NCI-H446 treated with DMSO at 0.1 percent for 48 hours (cell line): ENCODE measurements at regions not wholly inside any gene's neighbourhood (a gene's known extent, or its start where the extent isn't known, plus 50 kb on each side); places are given as distances from the start of the nearest gene placed in this dataset.
"Not testable (repeated sequence)": the region's sequence is repeated elsewhere in the genome, so short reads cannot be mapped to it uniquely, and the experiment has no call there.

Experiments used
- DNase-seq: peaks from one replicate; lab custom pipeline; 2025; lab: John Stamatoyannopoulos, UW

DNA sequence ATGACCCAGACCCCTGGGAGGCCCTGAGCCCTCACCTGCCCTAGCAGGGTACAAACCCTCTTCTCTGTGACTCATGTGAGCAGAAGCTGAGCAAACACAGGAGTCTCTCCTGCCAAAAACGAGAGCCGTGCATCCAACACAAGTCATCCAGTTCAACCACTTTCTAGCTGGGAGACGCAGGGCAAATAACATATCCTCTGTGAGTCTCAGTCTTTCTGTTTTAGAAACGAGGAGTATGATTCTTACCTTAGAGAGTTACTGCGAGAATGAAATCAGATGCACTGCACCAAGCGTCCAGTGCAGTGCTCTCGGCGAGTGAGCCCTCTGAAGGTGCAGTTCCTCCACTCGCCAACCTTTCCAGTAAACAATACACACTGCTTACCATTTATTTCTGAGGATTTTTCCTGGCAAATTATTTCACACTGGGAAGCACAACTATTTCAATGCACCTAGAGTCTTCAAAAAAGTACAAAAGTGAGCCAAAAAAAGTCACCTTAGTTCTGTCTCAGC, 331.8 kb upstream of the MYT1L start:
- DNase-seq = no peak

DNA sequence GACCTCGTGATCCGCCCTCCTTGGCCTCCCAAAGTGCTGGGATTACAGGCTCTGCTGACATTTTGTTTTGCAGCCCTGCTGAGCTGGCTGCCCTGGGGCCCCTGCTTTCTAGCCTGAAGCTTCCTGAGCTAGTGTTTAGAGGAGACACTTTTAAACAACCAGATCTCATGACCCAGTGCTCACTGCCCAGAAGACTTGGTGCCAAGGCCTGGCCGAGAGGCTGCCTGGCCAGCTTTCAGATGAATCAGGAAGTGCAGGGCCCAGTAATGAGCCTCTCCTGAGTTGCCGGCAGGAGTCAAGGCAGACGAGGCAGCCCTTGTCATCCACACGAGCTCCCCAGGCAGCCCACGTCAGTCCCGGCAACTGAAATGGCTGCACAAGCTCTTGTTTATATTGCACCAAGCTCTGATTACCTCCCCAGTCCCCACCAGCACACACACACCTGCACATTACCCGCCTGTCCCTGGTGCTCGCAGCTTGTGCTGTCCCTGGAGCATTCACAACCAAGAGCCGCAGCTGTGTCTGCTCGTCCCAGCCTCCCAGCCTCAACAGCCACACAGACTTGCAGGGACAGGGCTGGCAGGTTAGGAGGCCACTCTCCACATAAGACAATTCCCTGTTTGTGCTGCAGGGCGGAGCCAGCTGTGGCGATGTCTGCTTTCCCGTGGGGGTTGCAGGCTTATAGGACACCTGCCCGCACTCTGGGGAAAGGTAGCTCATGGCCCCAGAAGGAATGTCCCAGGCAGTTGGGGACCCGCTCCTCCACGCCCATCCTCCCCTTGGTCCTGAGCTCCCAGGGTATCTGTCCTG, 331.2 kb upstream of the MYT1L start:
- no peak for DNase-seq

DNA sequence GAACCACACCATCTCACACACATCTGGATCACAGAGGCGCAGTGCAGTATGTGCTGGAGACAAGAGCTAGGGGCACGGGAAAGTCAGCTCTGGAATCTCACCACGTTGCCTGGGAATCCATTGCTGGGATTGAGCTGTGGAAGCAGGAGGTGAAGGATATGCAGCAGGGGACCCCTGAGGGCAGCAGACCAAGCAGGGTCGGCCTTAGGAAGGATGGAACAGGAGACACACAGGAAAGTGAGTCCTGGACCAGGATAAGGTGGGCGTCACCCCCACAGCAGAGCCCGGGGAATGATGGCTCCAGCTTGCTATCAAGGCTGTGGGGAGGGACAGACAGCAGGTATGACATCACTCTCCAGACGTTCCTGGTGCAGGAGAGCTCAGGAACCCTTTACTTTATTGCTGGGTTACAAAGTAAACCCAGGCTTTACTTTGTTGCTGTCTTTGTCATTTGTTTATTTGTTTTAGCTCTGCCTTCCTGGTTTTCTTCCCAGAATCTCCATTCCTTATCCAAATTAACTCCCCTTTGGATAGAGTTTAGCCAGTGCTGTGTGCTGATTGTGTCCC, 329.8 kb upstream of the MYT1L start:
- no peak for DNase-seq

DNA sequence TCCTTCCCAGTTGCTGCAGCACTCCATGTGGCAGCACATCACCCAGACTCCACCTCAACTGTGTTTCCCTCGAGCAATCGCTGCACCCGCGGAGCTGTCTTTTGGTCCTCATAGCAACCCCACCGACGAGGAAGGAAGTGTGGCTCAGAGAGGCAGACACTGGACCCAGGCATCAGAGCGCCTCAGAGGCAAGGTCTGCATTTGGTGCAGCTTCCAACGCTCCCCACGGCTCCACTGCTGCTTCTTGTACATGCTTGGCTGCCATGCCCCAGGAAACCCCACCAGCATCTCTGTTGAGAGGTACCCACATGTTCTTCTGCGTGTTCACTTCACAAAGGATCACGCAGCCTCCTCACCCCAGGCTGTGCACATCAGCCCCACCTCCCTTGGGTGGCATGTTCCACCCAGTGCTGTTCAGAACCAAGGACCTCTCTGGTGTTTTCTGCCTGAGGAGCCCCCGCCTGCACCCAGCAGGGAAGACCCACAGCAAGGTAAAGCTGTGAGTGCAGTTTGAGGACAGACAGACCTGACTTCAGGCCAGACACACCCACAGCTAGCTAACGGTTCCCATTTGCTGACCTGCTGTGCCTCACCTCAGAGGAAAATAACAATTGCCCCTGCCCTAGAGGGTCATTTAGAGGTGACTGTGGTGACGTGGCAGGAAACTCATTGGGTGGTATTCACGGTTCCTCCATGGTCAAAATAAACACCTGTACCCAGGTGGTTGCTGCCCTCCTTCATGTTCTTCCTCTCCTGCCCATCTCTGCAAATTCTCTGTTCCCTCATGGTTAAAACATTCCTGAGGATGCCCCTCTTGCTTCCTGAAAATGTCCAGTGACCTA, 326.3 kb upstream of the MYT1L start:
- no peak for DNase-seq

DNA sequence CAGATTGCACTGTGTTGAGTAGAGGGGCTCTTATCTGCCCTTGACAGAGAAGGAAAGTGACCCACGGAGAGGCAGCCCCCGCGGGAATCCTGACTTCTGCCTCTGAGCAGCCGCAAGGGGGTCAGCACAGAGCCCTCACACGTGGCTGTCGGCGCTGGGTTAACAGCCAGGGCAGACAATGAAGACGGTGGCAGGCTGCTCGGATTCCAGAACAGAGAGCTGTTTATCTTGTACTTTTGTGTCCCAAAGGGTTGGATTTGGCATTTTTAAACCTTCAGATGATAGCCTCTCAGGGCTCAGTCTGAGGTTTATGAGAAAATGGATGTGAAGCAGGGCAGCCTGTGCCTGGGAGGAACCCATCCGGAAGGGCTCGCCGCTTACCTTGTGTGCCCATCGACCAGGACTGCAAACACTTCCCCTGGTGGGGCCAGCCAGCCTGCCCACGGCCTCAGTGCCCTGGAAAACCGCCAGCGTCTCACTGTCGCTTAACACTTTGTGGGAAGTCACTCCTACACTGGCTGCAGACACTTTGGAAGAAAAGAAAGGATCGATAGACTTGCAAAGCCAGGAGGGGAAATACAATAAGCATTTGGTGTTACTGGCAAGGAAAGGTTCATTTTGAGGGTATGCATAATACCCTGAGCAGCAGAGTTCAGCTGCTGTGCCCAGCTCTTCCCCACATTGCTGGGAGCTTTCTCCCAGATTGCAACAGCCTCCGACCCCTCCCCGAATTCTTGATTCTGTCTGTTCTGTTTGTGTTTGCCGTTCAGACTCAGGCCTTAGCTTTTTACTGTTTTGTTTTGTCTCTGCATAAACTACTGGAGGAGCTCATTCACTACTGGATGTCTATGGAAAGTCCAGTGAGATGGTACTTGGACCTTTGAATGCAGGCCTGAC, 325.3 kb upstream of the MYT1L start:
- DNase-seq = no peak

DNA sequence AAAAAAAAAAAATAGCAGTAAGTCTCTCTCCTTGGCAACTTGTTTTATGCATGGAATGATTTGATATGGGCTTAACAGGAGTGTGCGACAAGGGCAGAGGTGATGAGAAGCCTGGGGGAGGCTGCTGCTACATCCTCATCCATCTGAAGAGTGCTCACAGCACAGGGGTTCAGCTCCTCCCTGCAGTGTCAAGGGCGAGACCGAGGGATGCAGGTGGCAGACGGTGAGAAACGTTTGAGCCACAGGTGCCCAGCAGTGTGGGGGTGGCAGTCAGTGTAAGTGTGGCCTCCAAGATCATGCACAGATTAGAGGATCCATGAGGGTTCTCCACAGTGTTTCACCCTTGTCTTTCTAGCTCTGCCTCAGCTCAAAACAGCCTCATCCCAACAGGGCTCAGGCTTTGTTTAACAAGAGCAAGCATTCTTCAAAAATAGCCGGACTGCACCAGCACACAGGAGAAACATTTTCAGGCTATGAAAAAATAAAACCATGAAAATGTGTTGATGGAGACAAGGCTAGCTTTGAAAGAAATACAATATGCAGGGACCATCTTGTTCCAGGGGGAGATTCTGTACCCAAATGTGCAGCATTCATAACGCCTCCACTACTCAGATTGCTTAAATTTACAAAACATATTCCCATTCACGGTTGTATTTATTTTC, 324.5 kb upstream of the MYT1L start:
- no peak for DNase-seq

DNA sequence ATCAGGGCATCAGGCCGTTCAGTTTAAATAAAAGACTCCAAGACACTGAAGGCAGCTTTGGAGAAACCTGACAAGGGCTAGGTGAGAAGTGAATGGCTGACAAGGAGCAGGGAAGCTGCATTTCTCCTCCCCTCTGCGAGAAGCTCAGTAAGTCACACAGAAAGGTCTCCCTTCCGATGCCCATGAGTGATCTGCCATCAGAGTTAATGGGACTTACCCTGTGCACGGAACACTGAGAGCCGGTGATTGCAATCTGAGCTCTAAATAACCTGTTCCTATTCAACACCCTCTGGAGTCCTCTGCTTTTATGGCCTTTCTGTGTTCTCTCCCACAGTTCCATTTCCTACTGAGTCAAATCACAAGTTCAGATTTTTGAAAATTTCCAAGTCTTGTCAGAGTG, 322.2 kb upstream of the MYT1L start:
- no peak for DNase-seq

DNA sequence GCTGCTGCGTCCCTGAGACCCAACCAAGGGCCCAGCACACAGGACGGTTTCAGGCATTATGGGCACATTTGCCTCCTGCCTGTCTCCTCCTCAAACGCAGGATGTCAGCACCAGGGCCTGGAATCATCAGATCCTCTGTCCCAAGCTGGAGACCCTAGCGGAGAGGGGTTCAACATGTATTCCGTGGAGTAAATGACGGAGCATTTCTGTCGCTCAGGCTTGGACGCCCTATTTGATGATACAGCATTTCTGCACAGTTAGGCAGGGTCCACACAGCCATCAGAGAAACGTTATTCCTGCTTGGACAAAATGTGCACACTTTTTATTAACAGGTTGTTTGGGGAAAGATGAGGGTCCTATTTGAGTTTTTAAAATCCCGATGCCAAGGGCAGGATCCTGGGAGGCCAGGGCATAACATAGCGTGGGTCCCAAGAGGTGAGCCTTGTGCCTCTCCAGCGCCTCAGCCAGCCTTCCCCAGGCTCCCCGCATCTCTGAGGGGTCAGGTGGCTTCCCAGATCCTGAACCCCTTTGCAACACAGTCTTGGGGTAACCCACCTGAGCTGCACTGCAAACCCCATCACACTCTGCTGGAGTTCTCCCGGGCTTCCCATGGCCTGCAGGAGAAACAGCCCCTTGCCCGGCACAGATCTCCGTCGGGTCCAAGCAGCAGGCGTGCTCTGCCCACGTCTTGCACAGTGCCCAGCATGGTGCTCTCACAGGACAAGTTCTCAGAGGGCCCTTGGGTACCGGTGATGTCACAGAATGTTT, 319.7 kb upstream of the MYT1L start:
- no peak for DNase-seq

DNA sequence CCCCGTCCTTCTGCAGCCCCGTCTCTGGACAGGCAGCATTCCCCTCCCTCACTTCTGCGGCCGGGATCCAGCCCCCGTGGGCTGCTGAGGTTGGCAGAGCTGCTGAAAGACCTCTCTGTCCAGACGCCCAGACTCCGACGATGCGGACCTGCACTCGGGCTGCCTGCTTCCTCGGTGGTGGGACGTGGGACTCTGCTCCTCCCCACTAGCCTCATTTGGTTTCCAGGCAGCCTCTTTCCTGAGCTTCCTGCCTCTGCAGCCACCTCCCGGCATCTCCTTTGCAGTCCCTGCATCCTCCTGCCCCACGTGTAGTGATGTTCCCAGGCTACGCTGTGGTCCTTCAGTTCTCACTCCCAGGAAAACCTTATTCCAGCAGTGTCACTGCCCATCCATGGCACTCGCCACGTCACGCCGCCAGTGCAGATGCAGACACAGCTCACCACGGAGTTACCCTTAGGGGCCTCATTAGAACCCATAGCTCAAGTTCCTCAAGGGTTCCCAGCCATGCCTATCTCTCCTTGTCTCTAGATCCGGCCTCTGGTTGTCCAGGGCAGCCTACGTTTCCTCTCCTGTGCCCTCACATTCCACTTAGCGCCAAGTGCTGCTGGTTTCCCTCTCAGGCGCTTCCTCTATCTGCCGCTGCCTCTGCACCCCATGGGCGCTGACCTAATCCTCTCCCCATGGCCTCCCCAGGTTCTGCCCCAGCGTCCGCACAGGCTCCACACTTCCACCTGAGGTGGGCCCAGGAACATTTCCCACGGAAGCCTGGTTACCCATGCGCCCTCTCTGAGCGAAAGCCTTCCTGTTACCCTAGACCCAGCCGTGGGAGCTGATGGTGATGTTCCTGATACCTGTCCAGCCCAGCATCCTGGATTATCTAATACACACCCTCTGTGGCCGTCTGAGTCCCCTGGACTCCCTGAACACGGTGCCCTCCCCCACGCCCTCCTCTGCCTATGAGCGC, 318.3 kb upstream of the MYT1L start:
- no peak for DNase-seq

DNA sequence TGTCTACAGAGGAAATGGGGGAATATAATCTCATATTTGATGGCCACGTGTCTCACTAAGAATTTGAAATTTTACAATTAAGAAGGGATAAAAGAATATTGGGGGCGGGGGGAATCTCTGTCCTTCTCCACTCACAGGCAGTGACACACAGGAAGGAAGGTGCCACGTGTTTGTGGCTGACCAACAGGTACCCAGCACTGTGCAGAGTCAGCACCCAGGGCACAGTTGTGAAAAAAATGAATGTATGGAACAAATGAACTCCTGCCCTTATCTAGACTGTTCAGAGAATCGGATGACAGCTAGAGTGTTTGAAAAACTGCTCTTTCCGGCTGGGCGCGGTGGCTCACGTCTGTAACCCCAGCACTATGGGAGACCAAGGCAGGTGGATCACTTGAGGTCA, 317.0 kb upstream of the MYT1L start:
- DNase-seq = no peak

DNA sequence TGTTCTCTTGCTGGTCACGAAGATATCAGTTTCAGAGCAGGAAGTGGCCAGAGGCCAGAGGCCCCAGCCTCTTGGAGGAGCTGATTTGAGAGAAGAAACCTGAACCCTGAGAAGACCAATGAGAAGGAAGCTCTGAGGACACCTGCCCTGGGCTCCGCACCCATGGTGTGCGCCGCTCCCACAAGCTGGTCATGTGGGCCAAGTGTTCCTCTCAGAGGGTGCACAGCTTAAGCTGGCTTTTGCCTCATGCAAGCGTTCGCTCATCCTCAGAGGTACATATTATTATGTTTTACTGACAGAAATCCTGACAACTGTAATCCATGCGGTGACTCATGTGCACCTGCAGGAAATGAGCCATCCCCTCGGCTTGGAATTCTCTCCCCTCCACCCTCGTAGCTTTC, 316.1 kb upstream of the MYT1L start:
- no peak for DNase-seq

DNA sequence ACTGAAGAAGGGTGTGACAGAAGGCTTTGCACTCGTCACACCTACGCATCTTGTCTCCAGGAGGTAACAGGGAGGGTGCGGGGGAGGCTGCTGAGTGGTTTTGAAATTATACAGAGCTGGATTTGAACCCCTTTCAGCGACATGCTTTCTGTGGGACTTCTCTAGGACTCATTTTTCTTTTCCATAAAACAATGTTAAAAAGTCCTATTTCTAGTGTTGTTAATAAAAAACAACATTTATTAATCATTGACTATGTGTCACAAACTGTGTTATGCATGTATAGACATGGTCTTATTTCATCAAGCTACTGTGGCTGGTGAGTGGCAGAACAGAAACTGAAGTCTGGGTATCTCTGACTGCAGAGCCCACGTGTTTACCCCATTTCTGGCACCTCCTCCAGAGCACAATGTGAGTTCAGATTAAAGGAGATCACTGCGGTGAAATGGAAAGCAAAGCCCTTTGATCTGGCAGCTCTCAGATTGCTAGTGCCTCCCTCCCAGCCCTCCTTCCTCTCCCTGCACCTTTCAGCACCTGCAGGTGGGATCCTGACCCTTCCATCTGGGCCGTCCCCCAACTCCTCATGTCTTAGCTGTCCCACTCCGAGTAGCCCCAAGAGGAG, 315.5 kb upstream of the MYT1L start:
- no peak for DNase-seq

DNA sequence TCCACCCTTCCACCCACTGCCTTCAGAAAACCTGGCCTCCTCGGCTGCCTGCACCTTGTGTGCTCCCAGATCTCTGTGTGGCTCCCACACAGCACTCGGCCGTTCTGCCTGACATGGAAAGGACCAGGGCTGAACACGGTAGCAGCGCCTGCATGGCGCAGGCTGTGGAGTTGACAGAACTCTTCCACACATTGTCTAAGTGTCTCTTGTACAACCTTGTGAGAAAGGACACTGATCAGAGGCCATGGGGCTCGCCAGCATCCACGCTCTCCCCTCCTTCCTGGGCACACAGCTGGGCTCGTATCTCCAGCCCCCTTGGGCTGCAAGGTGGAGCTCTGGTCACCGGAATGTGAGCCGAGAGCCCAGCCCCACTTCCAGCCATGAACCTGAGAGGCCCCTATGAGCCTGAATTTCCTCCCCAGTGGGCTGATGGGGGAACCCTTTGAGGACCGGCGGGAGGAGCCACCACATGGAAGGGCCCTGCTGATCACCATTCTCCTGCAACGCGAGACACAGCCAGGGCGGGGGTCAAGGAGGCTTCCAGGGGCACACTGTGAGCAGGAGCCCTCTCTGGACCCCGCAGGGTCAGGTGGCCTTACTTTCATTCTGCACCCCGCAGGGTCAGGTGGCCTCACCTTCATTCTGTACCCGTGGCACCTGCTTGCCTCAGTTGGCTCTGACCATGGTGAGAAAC, 314.2 kb upstream of the MYT1L start:
- DNase-seq = no peak

DNA sequence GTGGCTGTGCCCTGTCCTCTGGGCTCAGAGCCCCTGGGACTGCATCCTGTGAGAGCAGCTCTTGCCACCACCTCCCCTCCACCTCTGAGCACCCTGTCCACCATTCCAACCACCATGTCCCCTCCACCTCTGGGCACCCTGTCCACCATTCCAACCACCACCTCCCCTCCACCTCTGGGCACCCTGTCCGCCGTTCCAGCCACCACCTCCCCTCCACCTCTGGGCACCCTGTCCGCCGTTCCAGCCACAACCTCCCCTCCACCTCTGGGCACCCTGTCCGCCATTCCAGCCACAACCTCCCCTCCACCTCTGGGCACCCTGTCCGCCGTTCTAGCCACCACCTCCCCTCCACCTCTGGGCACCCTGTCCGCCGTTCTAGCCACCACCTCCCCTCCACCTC, 313.7 kb upstream of the MYT1L start:
- not testable (repeated sequence) for DNase-seq

DNA sequence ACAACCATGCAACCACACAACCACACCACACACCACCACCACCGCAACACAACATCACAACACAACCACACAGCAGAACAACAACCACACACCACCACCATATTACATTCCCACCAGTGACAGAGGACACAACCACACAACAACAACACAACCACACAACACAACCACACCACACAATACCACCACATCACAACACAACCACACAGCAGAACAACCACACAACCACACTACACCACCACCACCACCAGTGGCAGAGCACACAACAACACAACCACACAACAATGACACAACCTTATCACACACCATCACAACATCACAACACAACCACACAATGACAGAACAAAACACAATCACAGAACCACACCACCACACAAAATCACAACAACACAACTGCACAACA, 313.0 kb upstream of the MYT1L start:
- no peak for DNase-seq

DNA sequence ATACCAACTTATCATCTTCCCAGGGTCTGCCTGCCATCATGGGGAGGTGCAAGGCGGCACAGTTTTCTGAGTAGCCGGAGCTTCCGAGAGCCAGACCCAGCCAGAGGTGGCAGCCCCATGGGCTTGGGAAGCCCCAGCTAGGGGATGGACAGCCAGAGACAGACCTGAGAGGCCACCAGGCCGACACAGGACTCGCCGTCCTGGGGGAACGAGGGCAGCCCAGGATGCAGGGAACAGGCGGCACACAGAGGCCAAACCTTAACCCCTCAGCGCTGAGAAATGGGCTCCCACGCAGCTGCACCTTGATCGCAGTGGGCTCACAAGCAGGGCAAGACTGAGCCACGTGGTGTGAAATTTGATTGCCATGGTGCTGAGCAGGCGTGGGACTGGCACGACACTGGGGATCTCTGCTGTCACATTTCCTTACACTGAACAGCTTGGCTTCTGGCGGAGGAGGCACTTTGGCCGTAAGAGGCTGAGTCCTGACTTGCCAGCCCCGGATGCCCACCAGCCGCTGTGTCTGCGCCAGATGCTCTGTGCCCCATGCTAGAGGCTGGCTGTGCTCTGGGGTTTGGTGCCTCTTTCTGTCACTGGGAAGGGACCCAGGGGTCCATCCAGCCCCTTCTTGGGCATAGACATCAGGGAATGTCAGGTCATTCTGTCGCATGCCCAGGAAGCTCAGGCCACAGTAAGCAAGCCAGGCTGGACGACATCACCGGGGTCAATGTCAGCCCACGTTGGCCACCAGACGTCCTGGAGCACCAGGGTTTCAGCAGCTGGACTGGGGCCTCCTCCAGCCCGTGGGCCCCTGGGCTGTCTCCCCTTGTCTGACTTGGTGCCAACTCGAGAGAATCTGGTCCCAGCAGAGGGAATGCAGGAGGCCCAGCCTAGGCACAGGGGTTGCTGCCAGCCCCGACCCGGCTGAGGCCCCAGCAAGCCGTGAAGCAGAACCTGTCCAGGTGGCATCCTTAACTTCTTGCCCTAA, 312.1 kb upstream of the MYT1L start:
- no peak for DNase-seq
